ENCODE measurements at regions not wholly inside any gene's neighbourhood (a gene's known extent, or its start where the extent isn't known, plus 50 kb on each side); places are given as distances from the start of the nearest gene placed in this dataset.
"Not testable (repeated sequence)": the region's sequence is repeated elsewhere in the genome, so short reads cannot be mapped to it uniquely, and the experiment has no call there.

DNA sequence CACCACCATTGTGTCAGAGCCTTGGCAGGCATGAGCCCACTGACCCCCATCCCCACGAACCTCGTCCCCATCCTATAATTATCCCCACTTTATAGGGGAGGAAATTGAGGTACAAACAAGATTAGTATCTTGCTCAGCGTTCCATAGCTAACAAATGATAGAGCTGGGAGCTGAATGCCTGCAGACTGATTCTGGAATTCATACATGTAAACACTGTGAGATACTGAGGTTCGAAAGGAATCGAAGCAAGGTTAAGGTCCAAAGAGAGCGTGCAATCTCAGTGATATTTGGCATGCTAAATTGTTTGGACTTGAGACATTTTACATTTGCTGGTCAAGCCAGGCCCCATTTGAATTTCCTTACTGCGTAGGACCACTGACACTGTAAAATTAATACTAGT is 746.6 kb downstream of the COL12A1 start:
- H3K27ac ChIP-seq (ENCODE audit: low read length): no peak overlapping the region
- no peaks in the 10 kb centered on the region for H3K9me3 ChIP-seq (ENCODE audit: low read length)
- no peaks in the 10 kb centered on the region for H3K27me3 ChIP-seq (ENCODE audit: low read length)
- H3K9me2 ChIP-seq (replicated peaks; ENCODE audit: insufficient read depth, low read length): 0 out of 2 replicates have a peak, but pooled peaks cover 2% of the 10 kb centered on the region
- H3K4me2 ChIP-seq (ENCODE audit: low read depth, low read length, poor library complexity, severe bottlenecking): no peak overlapping the region
- H4K20me1 ChIP-seq (ENCODE audit: insufficient read depth, low read depth, low read length): no peaks in the 10 kb centered on the region
- no peak overlapping the region for H3K4me3 ChIP-seq (ENCODE audit: low read length)
- H3K9ac ChIP-seq (ENCODE audit: low read length): no peak overlapping the region
- no peaks in the 10 kb centered on the region for H3K36me3 ChIP-seq (ENCODE audit: insufficient read depth, low read length)
- no peak for DNase-seq
- H3K79me2 ChIP-seq (ENCODE audit: low read length): no peaks in the 10 kb centered on the region
- no peaks in the 10 kb centered on the region for H3K4me1 ChIP-seq (ENCODE audit: low read length)
- no peak overlapping the region for H2AFZ ChIP-seq (ENCODE audit: low read length)

DNA sequence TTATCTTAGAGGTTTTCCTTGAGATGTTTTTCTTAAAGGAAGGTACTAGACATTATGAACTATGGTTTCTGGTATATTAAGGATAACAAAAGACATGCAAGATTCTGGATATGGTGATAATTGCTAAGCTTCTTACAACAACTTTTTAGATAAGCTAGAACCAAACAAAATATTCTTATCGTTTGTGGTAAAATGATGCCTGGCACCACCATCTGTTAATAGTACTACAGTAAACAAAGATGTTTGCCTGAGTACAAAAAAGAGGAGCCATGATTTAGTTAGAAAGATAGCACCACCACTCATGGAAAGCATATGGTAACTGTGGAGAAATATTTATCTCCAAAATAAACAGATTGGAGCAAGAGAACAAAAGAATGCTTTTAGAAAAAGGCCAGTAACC is 747.3 kb downstream of the COL12A1 start:
- Histone ChIP-seq H3K9me3 (ENCODE audit: low read length) (no peaks in the 10 kb centered on the region), H4K20me1 (ENCODE audit: insufficient read depth, low read depth, low read length) (no peaks in the 10 kb centered on the region), H3K4me3 (ENCODE audit: low read length) (no peak overlapping the region), H3K79me2 (ENCODE audit: low read length) (no peaks in the 10 kb centered on the region), H3K9me2 (replicated peaks; ENCODE audit: insufficient read depth, low read length) (0 out of 2 replicates have a peak, but pooled peaks cover 2% of the 10 kb centered on the region), H3K4me1 (ENCODE audit: low read length) (no peaks in the 10 kb centered on the region), H3K27ac (ENCODE audit: low read length) (no peak overlapping the region), H3K36me3 (ENCODE audit: insufficient read depth, low read length) (no peaks in the 10 kb centered on the region), H3K9ac (ENCODE audit: low read length) (no peak overlapping the region), H3K27me3 (ENCODE audit: low read length) (no peaks in the 10 kb centered on the region), H2AFZ (ENCODE audit: low read length) (no peak overlapping the region), H3K4me2 (ENCODE audit: low read depth, low read length, poor library complexity, severe bottlenecking) (no peak overlapping the region)
- no peak for DNase-seq

DNA sequence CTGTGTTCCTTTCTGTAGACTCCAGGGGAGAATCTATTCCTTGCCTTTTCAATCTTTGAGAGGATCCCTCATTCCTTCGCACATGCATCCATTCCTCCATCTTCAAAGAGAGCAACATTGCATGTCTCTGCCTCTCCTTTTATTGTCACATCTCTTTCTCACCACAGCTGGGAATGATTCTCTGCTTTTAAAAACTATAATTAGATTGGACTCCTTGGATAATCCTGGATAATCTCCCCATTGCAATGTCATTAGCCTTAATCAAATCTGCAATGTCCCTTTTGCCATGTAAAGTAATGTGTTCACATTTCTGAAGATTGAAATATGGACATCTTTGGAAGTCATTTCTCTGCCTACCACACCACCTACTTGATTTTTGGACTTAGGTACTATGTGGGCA is 750.1 kb downstream of the COL12A1 start:
- Histone ChIP-seq H3K27me3 (ENCODE audit: low read length) (no peaks in the 10 kb centered on the region), H3K4me2 (ENCODE audit: low read depth, low read length, poor library complexity, severe bottlenecking) (no peak overlapping the region), H3K9ac (ENCODE audit: low read length) (no peak overlapping the region), H3K79me2 (ENCODE audit: low read length) (no peaks in the 10 kb centered on the region), H4K20me1 (ENCODE audit: insufficient read depth, low read depth, low read length) (no peaks in the 10 kb centered on the region), H3K36me3 (ENCODE audit: insufficient read depth, low read length) (no peaks in the 10 kb centered on the region), H3K4me3 (ENCODE audit: low read length) (no peak overlapping the region), H3K27ac (ENCODE audit: low read length) (no peak overlapping the region), H3K9me2 (replicated peaks; ENCODE audit: insufficient read depth, low read length) (no peaks in the 10 kb centered on the region), H3K9me3 (ENCODE audit: low read length) (no peaks in the 10 kb centered on the region), H2AFZ (ENCODE audit: low read length) (no peak overlapping the region), H3K4me1 (ENCODE audit: low read length) (no peaks in the 10 kb centered on the region)
- no peak for DNase-seq

DNA sequence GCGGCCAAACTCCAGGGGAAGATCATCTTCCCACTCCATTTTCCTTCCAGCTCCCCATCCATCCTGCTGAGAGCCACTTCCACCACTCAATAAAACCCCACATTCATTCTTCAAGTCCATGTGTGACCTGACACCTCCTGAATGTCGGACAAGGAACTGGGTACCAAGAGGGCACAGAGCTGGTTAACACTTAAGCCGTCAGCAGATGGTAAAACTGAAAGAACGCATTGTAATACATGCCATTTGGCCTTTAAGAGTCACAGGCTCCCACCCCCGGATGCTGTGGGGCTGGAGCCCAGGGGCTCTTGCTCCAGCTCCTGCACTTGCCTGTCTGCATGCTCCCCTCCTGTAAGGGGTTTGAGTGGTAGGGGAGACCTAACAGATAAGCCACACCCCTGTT is 753.9 kb downstream of the COL12A1 start:
- Histone ChIP-seq H3K4me3 (ENCODE audit: low read length) (no peak overlapping the region), H2AFZ (ENCODE audit: low read length) (no peak overlapping the region), H3K9ac (ENCODE audit: low read length) (no peak overlapping the region), H3K4me2 (ENCODE audit: low read depth, low read length, poor library complexity, severe bottlenecking) (no peak overlapping the region), H3K27ac (ENCODE audit: low read length) (no peak overlapping the region), H3K79me2 (ENCODE audit: low read length) (no peaks in the 10 kb centered on the region), H4K20me1 (ENCODE audit: insufficient read depth, low read depth, low read length) (no peaks in the 10 kb centered on the region), H3K9me3 (ENCODE audit: low read length) (no peaks in the 10 kb centered on the region), H3K27me3 (ENCODE audit: low read length) (no peaks in the 10 kb centered on the region), H3K9me2 (replicated peaks; ENCODE audit: insufficient read depth, low read length) (no peaks in the 10 kb centered on the region), H3K4me1 (ENCODE audit: low read length) (no peaks in the 10 kb centered on the region), H3K36me3 (ENCODE audit: insufficient read depth, low read length) (no peaks in the 10 kb centered on the region)
- DNase-seq: no peak

DNA sequence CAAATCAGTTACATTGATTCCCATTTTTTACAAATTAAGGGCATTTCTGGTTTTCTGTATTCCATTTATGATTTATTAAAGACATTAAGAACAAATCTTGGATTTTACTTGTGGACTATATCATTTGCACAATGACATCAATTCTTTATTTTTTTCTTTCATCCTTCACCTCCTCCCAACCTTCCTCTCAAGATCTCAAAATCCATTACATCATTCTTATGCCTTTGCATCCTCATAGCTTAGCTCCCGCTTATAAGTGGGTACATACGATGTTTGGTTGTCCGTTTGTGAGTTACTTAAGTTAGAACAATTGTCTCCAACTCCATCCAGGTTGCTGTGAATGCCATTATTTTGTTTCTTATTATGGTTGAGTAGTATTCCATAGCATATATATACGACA is 752.8 kb downstream of the CD109 start:
- no peak for DNase-seq
- H3K36me3 ChIP-seq (ENCODE audit: insufficient read depth, low read length): no peaks in the 10 kb centered on the region
- no peaks in the 10 kb centered on the region for H4K20me1 ChIP-seq (ENCODE audit: insufficient read depth, low read depth, low read length)
- H3K9me3 ChIP-seq (ENCODE audit: low read length): no peaks in the 10 kb centered on the region
- H3K27me3 ChIP-seq (ENCODE audit: low read length): no peaks in the 10 kb centered on the region
- H3K4me3 ChIP-seq (ENCODE audit: low read length): no peak overlapping the region
- H3K4me2 ChIP-seq (ENCODE audit: low read depth, low read length, poor library complexity, severe bottlenecking): no peak overlapping the region
- no peaks in the 10 kb centered on the region for H3K4me1 ChIP-seq (ENCODE audit: low read length)
- no peak overlapping the region for H3K27ac ChIP-seq (ENCODE audit: low read length)
- H2AFZ ChIP-seq (ENCODE audit: low read length): no peak overlapping the region
- H3K9me2 ChIP-seq (replicated peaks; ENCODE audit: insufficient read depth, low read length): no peaks in the 10 kb centered on the region
- no peak overlapping the region for H3K9ac ChIP-seq (ENCODE audit: low read length)
- no peaks in the 10 kb centered on the region for H3K79me2 ChIP-seq (ENCODE audit: low read length)

DNA sequence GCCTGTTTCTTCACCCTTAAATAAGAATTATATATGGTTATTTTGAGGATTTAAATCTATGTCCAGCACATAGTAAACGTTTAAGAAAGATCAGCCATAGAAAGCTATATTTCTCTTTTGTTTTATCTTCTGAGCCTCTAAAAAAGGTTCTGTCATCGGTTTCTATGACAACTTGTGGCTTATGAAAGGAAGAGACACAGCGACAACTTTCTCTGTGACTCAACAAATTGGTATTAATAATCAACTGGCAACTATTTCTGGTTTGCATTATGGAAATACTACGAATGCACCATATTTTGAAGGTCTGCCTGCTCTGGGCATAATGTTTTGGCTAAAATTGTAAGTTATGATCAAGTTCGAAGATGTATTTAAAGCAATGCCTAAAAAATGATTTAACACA is 751.0 kb downstream of the CD109 start:
- Histone ChIP-seq H3K9me3 (ENCODE audit: low read length) (no peaks in the 10 kb centered on the region), H3K4me1 (ENCODE audit: low read length) (no peaks in the 10 kb centered on the region), H3K9me2 (replicated peaks; ENCODE audit: insufficient read depth, low read length) (no peaks in the 10 kb centered on the region), H3K9ac (ENCODE audit: low read length) (no peak overlapping the region), H3K27ac (ENCODE audit: low read length) (no peak overlapping the region), H3K36me3 (ENCODE audit: insufficient read depth, low read length) (no peaks in the 10 kb centered on the region), H2AFZ (ENCODE audit: low read length) (no peak overlapping the region), H4K20me1 (ENCODE audit: insufficient read depth, low read depth, low read length) (no peaks in the 10 kb centered on the region), H3K27me3 (ENCODE audit: low read length) (no peaks in the 10 kb centered on the region), H3K4me3 (ENCODE audit: low read length) (no peak overlapping the region), H3K79me2 (ENCODE audit: low read length) (no peaks in the 10 kb centered on the region), H3K4me2 (ENCODE audit: low read depth, low read length, poor library complexity, severe bottlenecking) (no peak overlapping the region)
- DNase-seq: no peak

DNA sequence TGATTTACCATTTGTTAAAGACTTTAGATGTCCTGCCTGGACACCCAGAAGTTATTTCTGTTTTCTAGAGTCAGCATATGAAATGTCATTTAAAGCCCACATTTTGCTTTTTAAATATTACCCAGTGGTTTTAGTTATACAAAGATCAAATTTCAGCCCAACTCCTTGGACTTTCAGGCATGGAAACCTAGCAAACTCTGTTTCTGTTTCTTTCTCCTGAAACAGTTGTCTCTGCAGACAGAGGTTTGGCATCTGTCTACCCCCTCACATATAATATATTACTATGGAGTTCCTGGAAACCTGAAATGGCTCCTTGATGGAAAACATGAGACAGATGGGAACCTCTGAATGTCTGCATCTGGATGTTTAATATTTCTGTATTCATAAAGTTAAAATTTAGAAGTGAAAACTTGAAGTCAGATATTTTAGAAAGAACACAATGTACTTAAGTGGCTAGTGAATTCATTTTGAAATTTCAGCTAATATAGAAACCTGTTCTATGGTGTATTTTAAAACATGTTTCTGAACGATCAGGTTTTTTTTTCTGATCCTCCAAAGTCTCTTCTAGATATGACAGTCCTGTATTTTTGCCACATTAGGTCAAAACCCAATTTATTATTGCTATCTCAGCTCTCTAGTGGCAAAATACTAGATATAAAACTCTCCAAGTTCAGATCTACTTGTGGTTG is 743.3 kb downstream of the CD109 start:
- Histone ChIP-seq H3K4me1 (ENCODE audit: low read length) (no peaks in the 10 kb centered on the region), H3K4me2 (ENCODE audit: low read depth, low read length, poor library complexity, severe bottlenecking) (no peak overlapping the region), H3K27me3 (ENCODE audit: low read length) (no peaks in the 10 kb centered on the region), H3K9me2 (replicated peaks; ENCODE audit: insufficient read depth, low read length) (no peaks in the 10 kb centered on the region), H4K20me1 (ENCODE audit: insufficient read depth, low read depth, low read length) (no peaks in the 10 kb centered on the region), H3K9ac (ENCODE audit: low read length) (no peak overlapping the region), H3K9me3 (ENCODE audit: low read length) (no peaks in the 10 kb centered on the region), H3K36me3 (ENCODE audit: insufficient read depth, low read length) (no peaks in the 10 kb centered on the region), H3K4me3 (ENCODE audit: low read length) (no peak overlapping the region), H3K27ac (ENCODE audit: low read length) (no peak overlapping the region), H3K79me2 (ENCODE audit: low read length) (no peaks in the 10 kb centered on the region), H2AFZ (ENCODE audit: low read length) (no peak overlapping the region)
- DNase-seq: no peak

DNA sequence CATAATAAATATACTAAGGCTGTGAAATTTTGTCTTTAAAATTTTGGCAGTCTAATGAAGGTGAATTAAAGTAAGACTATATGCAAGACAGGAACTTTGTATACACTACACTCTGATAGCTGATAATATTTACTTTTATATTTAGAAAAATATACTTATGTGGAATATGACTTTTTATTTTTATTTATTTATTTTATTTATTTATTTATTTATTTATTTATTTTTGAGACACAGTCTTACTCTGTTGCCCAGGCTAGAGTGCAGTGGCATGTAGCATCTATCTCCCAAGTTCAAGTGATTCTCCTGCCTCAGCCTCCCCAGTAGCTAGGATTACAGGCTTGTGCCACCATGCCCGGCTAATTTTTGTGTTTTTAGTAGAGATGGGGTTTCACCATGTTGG is 742.4 kb downstream of the CD109 start:
- not testable (repeated sequence) for H2AFZ ChIP-seq (ENCODE audit: low read length); H3K36me3 ChIP-seq (ENCODE audit: insufficient read depth, low read length); H3K79me2 ChIP-seq (ENCODE audit: low read length); H3K9me3 ChIP-seq (ENCODE audit: low read length); H3K4me3 ChIP-seq (ENCODE audit: low read length); DNase-seq; H3K27ac ChIP-seq (ENCODE audit: low read length); H3K9me2 ChIP-seq (replicated peaks; ENCODE audit: insufficient read depth, low read length); H4K20me1 ChIP-seq (ENCODE audit: insufficient read depth, low read depth, low read length); H3K4me1 ChIP-seq (ENCODE audit: low read length); H3K9ac ChIP-seq (ENCODE audit: low read length); H3K4me2 ChIP-seq (ENCODE audit: low read depth, low read length, poor library complexity, severe bottlenecking); H3K27me3 ChIP-seq (ENCODE audit: low read length)

DNA sequence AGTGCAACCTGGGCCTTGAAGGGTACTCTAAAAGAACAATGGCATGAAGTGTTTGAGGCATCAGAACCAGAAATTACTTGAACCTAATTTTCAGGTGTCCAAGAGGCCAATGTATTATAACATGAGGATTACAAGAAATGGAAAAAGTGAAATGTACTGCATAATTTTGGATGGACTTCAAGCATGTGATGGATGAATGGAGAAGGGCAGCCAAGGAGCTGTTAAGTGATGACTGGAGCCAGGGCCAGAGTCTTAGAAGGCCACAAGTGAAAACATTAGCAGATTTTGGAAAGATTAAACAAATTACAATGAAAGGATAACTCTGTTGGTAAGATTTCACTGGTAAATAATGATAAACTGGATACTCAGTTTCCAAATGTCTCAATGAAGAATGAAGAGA is 738.2 kb downstream of the CD109 start:
- no peaks in the 10 kb centered on the region for H3K27me3 ChIP-seq (ENCODE audit: low read length)
- no peaks in the 10 kb centered on the region for H3K4me1 ChIP-seq (ENCODE audit: low read length)
- H3K36me3 ChIP-seq (ENCODE audit: insufficient read depth, low read length): no peaks in the 10 kb centered on the region
- H3K4me3 ChIP-seq (ENCODE audit: low read length): no peak overlapping the region
- H3K4me2 ChIP-seq (ENCODE audit: low read depth, low read length, poor library complexity, severe bottlenecking): no peak overlapping the region
- H3K79me2 ChIP-seq (ENCODE audit: low read length): no peaks in the 10 kb centered on the region
- no peak overlapping the region for H2AFZ ChIP-seq (ENCODE audit: low read length)
- H3K9me3 ChIP-seq (ENCODE audit: low read length): no peaks in the 10 kb centered on the region
- H4K20me1 ChIP-seq (ENCODE audit: insufficient read depth, low read depth, low read length): no peaks in the 10 kb centered on the region
- DNase-seq: no peak
- no peaks in the 10 kb centered on the region for H3K9me2 ChIP-seq (replicated peaks; ENCODE audit: insufficient read depth, low read length)
- H3K27ac ChIP-seq (ENCODE audit: low read length): no peak overlapping the region
- H3K9ac ChIP-seq (ENCODE audit: low read length): no peak overlapping the region

Data from Karpas-422 (cell line).